ENCODE measurements at regions not wholly inside any gene's neighbourhood (a gene's known extent, or its start where the extent isn't known, plus 50 kb on each side); places are given as distances from the start of the nearest gene placed in this dataset.

GRCh38 chr1:60891281-60891680 is 191.1 kb upstream of the NFIA start:
- intact Hi-C loops (cut with DNase I; ENCODE audit: low total_unique reads) = no loop called here
- no peak for DNase-seq
- TF ChIP-seq POLR2A (IDR thresholded peaks at IDR 0.05) (no peak), CTCF (IDR thresholded peaks at IDR 0.05) (no peak)

DNA sequence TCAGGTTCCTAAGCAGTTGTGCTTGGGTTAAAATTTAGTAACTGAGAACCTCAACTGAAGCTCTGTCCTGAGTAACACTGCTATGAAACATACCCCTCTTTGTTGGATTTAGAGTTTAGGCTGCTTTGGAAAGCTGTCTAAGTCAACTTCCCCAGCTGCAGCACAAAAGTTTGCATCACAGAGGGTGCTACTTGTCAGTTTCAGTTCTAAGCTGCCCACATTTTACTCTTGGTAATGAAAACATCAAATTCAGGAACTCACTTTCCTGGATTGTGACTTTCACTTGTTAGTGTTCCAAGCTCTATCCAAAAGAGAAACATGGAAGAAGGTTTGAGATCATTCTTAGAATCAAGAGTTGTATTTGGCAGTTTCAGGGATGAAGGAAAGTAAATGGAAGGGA is 191.7 kb upstream of the NFIA start:
- Histone ChIP-seq H3K27me3 (no peaks in the 10 kb centered on the region), H3K36me3 (no peaks in the 10 kb centered on the region), H3K4me3 (no peak overlapping the region), H3K9me3 (no peaks in the 10 kb centered on the region), H3K27ac (no peak overlapping the region), H3K4me1 (no peaks in the 10 kb centered on the region)
- TF ChIP-seq POLR2A (IDR thresholded peaks at IDR 0.05) (no peak), CTCF (IDR thresholded peaks at IDR 0.05) (no peak)
- intact Hi-C loops (cut with DNase I; ENCODE audit: low total_unique reads) = no loop called here
- DNase-seq = no peak

More at GRCh38 chr1:60891281-60891680, 191.1 kb upstream of the NFIA start:
- Histone ChIP-seq H3K9me3 (no peaks in the 10 kb centered on the region), H3K4me3 (no peak overlapping the region), H3K27ac (no peak overlapping the region), H3K27me3 (no peaks in the 10 kb centered on the region), H3K36me3 (no peaks in the 10 kb centered on the region), H3K4me1 (no peaks in the 10 kb centered on the region)

- intact Hi-C loops (cut with DNase I; ENCODE audit: low total_unique reads) = no loop called here
- no peak overlapping the region for H3K4me3 ChIP-seq
- H3K4me1 ChIP-seq = no peaks in the 10 kb centered on the region
- H3K27me3 ChIP-seq = no peaks in the 10 kb centered on the region
- TF ChIP-seq CTCF (IDR thresholded peaks at IDR 0.05) (no peak), POLR2A (IDR thresholded peaks at IDR 0.05) (no peak)
- H3K27ac ChIP-seq = no peak overlapping the region
- no peaks in the 10 kb centered on the region for H3K9me3 ChIP-seq
- H3K36me3 ChIP-seq = no peaks in the 10 kb centered on the region
- DNase-seq = no peak
Measured at GRCh38 chr1:60889709-60890108, 192.7 kb upstream of the NFIA start.

GRCh38 chr1:60888126-60888525 is 194.2 kb upstream of the NFIA start:
- TF ChIP-seq POLR2A (IDR thresholded peaks at IDR 0.05) (no peak), CTCF (IDR thresholded peaks at IDR 0.05) (no peak)
- DNase-seq = no peak
- Histone ChIP-seq H3K36me3 (no peaks in the 10 kb centered on the region), H3K27me3 (no peaks in the 10 kb centered on the region), H3K9me3 (no peaks in the 10 kb centered on the region), H3K4me1 (no peaks in the 10 kb centered on the region), H3K4me3 (no peak overlapping the region), H3K27ac (no peak overlapping the region)
- intact Hi-C loops (cut with DNase I; ENCODE audit: low total_unique reads) = no loop called here

DNA sequence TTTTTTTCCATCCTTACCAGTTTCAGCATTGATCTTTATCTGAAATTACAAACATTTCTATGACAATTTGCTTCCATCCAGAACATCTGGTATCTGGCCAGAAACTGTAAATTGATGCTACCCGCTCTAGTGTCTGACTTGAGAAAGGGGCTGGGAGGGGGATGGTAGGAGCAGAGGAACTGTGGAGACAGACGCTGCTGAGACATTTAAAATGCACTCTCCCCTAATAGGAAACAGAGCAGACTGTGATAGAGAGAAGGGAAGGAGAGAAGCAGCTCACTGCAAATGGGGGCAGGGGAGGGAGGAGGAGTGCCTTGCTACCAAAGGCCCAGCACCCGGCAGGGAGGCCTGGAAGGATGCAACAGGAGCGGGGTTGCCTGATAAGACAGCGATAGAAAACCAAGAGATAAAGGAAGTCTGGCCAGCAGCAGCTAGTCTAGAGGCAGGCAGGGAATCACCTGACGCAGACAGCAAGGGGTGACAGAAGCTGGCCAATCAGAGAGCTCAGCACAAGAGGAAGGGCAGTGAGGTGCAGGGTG is 195.5 kb upstream of the NFIA start:
- H3K4me1 ChIP-seq = no peaks in the 10 kb centered on the region
- H3K4me3 ChIP-seq = no peak overlapping the region
- intact Hi-C loops (cut with DNase I; ENCODE audit: low total_unique reads) = no loop called here
- no peak for DNase-seq
- no peaks in the 10 kb centered on the region for H3K27me3 ChIP-seq
- H3K27ac ChIP-seq = no peak overlapping the region
- H3K36me3 ChIP-seq = no peaks in the 10 kb centered on the region
- no peak for TF ChIP-seq CTCF (IDR thresholded peaks at IDR 0.05)
- TF ChIP-seq POLR2A (IDR thresholded peaks at IDR 0.05) = no peak
- no peaks in the 10 kb centered on the region for H3K9me3 ChIP-seq
